ENCODE measurements at regions not wholly inside any gene's neighbourhood (a gene's known extent, or its start where the extent isn't known, plus 50 kb on each side); places are given as distances from the start of the nearest gene placed in this dataset.

GRCh38 chr10:131010965-131011575, 300.5 kb downstream of the TCERG1L start:
- ATAC-seq, result no peak

- ATAC-seq, result no peak
These were observed 299.4 kb downstream of the TCERG1L start for GRCh38 chr10:131011936-131012640.

GRCh38 chr10:131012641-131012985, 298.9 kb downstream of the TCERG1L start:
- no peak for ATAC-seq

GRCh38 chr10:131013281-131013912, 298.1 kb downstream of the TCERG1L start:
- no peak for ATAC-seq

GRCh38 chr10:131014271-131014670, 297.2 kb downstream of the TCERG1L start:
- no peak for ATAC-seq

GRCh38 chr10:131015271-131015670, 296.2 kb downstream of the TCERG1L start:
- ATAC-seq, result no peak

GRCh38 chr10:131016556-131016955, 295.0 kb downstream of the TCERG1L start:
- ATAC-seq, result no peak

- ATAC-seq, result no peak
These were observed 293.8 kb downstream of the TCERG1L start for GRCh38 chr10:131017566-131018285.

GRCh38 chr10:131018886-131019500, 292.5 kb downstream of the TCERG1L start:
- no peak for ATAC-seq

GRCh38 chr10:131019696-131020095, 291.8 kb downstream of the TCERG1L start:
- ATAC-seq, result no peak

- ATAC-seq, result no peak
These were observed 290.7 kb downstream of the TCERG1L start for GRCh38 chr10:131020775-131021174.

GRCh38 chr10:131021246-131021895, 290.1 kb downstream of the TCERG1L start:
- ATAC-seq, result no peak

GRCh38 chr10:131021969-131022368, 289.6 kb downstream of the TCERG1L start:
- no peak for ATAC-seq

GRCh38 chr10:131022369-131022768, 289.2 kb downstream of the TCERG1L start:
- no peak for ATAC-seq

- no peak for ATAC-seq
These were observed 288.5 kb downstream of the TCERG1L start for GRCh38 chr10:131022981-131023380.

GRCh38 chr10:131024259-131025131, 287.0 kb downstream of the TCERG1L start:
- ATAC-seq, result no peak

- ATAC-seq, result no peak
These were observed 286.2 kb downstream of the TCERG1L start for GRCh38 chr10:131025333-131025732.

- no peak for ATAC-seq
These were observed 284.3 kb downstream of the TCERG1L start for GRCh38 chr10:131027256-131027655.

- ATAC-seq, result no peak
These were observed 280.2 kb downstream of the TCERG1L start for GRCh38 chr10:131031346-131031745.

- ATAC-seq, result no peak
These were observed 279.0 kb downstream of the TCERG1L start for GRCh38 chr10:131032329-131033165.

Measured in activated CD4-positive, CD25-positive, alpha-beta regulatory T cell treated with anti-CD3 and anti-CD28 coated beads, Interleukin-2, amount 50 U/mL, for 24 hours (primary cell).